ENCODE measurements at regions not wholly inside any gene's neighbourhood (a gene's known extent, or its start where the extent isn't known, plus 50 kb on each side); places are given as distances from the start of the nearest gene placed in this dataset.

DNA sequence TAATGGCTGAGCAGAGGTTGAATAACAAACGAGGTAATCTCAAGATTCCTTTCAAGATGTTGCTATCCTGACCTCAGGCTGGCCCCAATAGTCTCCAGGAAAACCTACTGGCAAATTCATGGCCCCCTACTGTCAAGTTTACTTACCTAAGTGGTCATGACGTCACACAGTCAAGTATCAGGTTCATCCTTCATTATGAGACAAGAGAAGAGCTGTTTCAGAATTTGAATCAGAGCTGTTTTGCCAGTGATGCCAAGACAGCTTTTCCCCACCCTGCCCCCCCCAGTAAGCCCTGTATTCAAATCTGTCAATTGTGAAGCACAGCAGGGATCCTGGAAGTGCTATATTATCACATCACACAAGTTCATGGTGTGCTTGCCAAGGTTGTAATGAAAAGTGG, 509.6 kb downstream of the NOVA1 start:
- no TSS peak for BruUV-seq (replicated peaks)
- H2BK20ac ChIP-seq (ENCODE audit: low read depth, low read length), result no peak overlapping the region
- no peak overlapping the region for H3K14ac ChIP-seq (replicated peaks; ENCODE audit: low read depth, low read length)
- H2AFZ ChIP-seq (replicated peaks; ENCODE audit: low read length, poor library complexity), result no peak overlapping the region
- dilution Hi-C loops (cut with HindIII; ENCODE audit: low sequenced_read_pairs, unreplicated experiment), result no loop called here
- H3K18ac ChIP-seq (ENCODE audit: low read depth, low read length), result no peak overlapping the region
- TF ChIP-seq MXI1 (IDR thresholded peaks at IDR 0.05; ENCODE audit: borderline replicate concordance, low read depth, low read length), result no peak
- TF ChIP-seq CHD1 (IDR thresholded peaks at IDR 0.05; ENCODE audit: low read depth, low read length), result no peak
- no peak for TF ChIP-seq NFE2L2 (IDR thresholded peaks at IDR 0.05; ENCODE audit: low read depth, low read length)
- no peak for TF ChIP-seq CEBPB (IDR thresholded peaks at IDR 0.05; ENCODE audit: low read depth, low read length)
- no peak for TF ChIP-seq ELK1 (IDR thresholded peaks at IDR 0.05; ENCODE audit: borderline replicate concordance, low read depth, low read length)
- no peak for TF ChIP-seq MAZ (IDR thresholded peaks at IDR 0.05; ENCODE audit: borderline replicate concordance, low read depth, low read length)
- no peak for TF ChIP-seq RAD21 (IDR thresholded peaks at IDR 0.05; ENCODE audit: low read length)
- TF ChIP-seq, protein P1, sequence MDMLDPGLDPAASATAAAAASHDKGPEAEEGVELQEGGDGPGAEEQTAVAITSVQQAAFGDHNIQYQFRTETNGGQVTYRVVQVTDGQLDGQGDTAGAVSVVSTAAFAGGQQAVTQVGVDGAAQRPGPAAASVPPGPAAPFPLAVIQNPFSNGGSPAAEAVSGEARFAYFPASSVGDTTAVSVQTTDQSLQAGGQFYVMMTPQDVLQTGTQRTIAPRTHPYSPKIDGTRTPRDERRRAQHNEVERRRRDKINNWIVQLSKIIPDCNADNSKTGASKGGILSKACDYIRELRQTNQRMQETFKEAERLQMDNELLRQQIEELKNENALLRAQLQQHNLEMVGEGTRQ (IDR thresholded peaks at IDR 0.05; ENCODE audit: low read depth, low read length), result no peak
- no peak for TF ChIP-seq FOS (IDR thresholded peaks at IDR 0.05; ENCODE audit: low read depth, low read length)
- no peak for TF ChIP-seq BHLHE40 (IDR thresholded peaks at IDR 0.05; ENCODE audit: low read depth, low read length)
- no peak for TF ChIP-seq SMC3 (IDR thresholded peaks at IDR 0.05; ENCODE audit: low read depth, low read length)
- TF ChIP-seq RCOR1 (IDR thresholded peaks at IDR 0.05; ENCODE audit: insufficient replicate concordance, low read length), result no peak
- TF ChIP-seq CTCF (conservative IDR thresholded peaks at IDR 0.05; ENCODE audit: low read depth, low read length), result no peak
- no peak for TF ChIP-seq MAFK (IDR thresholded peaks at IDR 0.05; ENCODE audit: low read depth, low read length)
- TF ChIP-seq RFX5 (IDR thresholded peaks at IDR 0.05; ENCODE audit: low read depth, low read length), result no peak
- in situ Hi-C loops (cut with MboI; ENCODE audit: low sequenced_read_pairs), result no loop called here
- ChIA-PET POLR2A (ENCODE audit: unreplicated experiment) (no interaction called here), CTCF (no interaction called here)
- intact Hi-C loops (cut with micrococcal nuclease), result no loop called here
- H2BK120ac ChIP-seq (ENCODE audit: low read depth, low read length), result no peak overlapping the region
- no peaks in the 10 kb centered on the region for H3K9me1 ChIP-seq (ENCODE audit: insufficient read depth, low read length)
- no peaks in the 10 kb centered on the region for H3K27me3 ChIP-seq (ENCODE audit: control insufficient read depth, insufficient read depth, low read length)
- H4K5ac ChIP-seq (ENCODE audit: low read depth, low read length), result no peak overlapping the region
- H2BK15ac ChIP-seq (ENCODE audit: low read depth, low read length), result no peak overlapping the region
- H3K4me2 ChIP-seq (ENCODE audit: low read depth, low read length), result no peak overlapping the region
- H4K91ac ChIP-seq (ENCODE audit: insufficient read depth, low read depth, low read length), result no peak overlapping the region
- H2AK5ac ChIP-seq (ENCODE audit: low read depth, low read length), result no peak overlapping the region
- H4K8ac ChIP-seq (ENCODE audit: low read depth in 2 of 2, low read length in 2 of 2), result no peak overlapping the region
- no peak overlapping the region for H3K4ac ChIP-seq (ENCODE audit: low read depth, low read length)
- no peak overlapping the region for H2BK5ac ChIP-seq (ENCODE audit: low read depth, low read length, poor library complexity, severe bottlenecking)
- no peaks in the 10 kb centered on the region for H3K4me1 ChIP-seq (ENCODE audit: control insufficient read depth, insufficient read depth, low read length)
- no CpG with 5 or more reads among the region's 2 CpGs for WGBS, 2 experiments (ENCODE audit: extremely low coverage in 2 of 2, insufficient read length in 1 of 2)
- DNase-seq (no peak), ATAC-seq (ENCODE audit: low read depth) (no peak)
- no peak overlapping the region for H3K56ac ChIP-seq (ENCODE audit: extremely low read depth, insufficient read depth, low read length)
- no peaks in the 10 kb centered on the region for H3K79me1 ChIP-seq (ENCODE audit: low read depth in 1 of 2, low read length in 2 of 2)
- no peaks in the 10 kb centered on the region for H4K20me1 ChIP-seq (ENCODE audit: insufficient read depth, low read length)
- no peaks in the 10 kb centered on the region for H3K36me3 ChIP-seq (ENCODE audit: control insufficient read depth, insufficient read depth, low read length)
- no peak overlapping the region for H3K4me3 ChIP-seq (ENCODE audit: insufficient read depth, low read depth, low read length)
- H3K9me3 ChIP-seq (ENCODE audit: control insufficient read depth, insufficient read depth, low read length), result peaks cover 3% of the 10 kb centered on the region; the same call in 1 of the 2 replicates
- no peak overlapping the region for H2AK9ac ChIP-seq (replicated peaks; ENCODE audit: low read depth, low read length, poor library complexity)
- H3K27ac ChIP-seq (ENCODE audit: insufficient read depth, low read length), result no peak overlapping the region
- H3K23ac ChIP-seq (ENCODE audit: low read depth, low read length), result no peak overlapping the region
- H3K9ac ChIP-seq (ENCODE audit: low read depth, low read length), result no peak overlapping the region
